ENCODE measurements at regions not wholly inside any gene's neighbourhood (a gene's known extent, or its start where the extent isn't known, plus 50 kb on each side); places are given as distances from the start of the nearest gene placed in this dataset.

- TF ChIP-seq CTCF (IDR thresholded peaks at IDR 0.05) (no peak), POLR2AphosphoS5 (IDR thresholded peaks at IDR 0.05) (no peak), POLR2A (IDR thresholded peaks at IDR 0.05) (no peak)
Measured at GRCh38 chr11:115803073-115803740, 299.0 kb upstream of the CADM1 start.

All from gastroesophageal sphincter (tissue), 3 donors.